Natural killer cell (primary cell): ENCODE measurements at regions not wholly inside any gene's neighbourhood (a gene's known extent, or its start where the extent isn't known, plus 50 kb on each side); places are given as distances from the start of the nearest gene placed in this dataset.

ENCODE experiments used
- ATAC-seq, 3 donors: fragments of 150-1000 bp in 2 of 3; fragments of 200-7000 bp in 1 of 3; cut with Tn5 transposase; 1 replicate in 1 of 3; 2 replicates in 2 of 3; pipeline ENCODE4 v1.10.0; 2021; ENCODE audit warnings: mild to moderate bottlenecking in 2 of 3, moderate library complexity in 2 of 3
- DNase-seq, 2 donors: peaks; one replicate each; pipeline versions ENCODE4 v3.0.0 to v3.0.0-alpha.2; 2013 to 2021; ENCODE audit warnings: mixed read lengths in 1 of 2
- H3K27ac ChIP-seq: one replicate; pipeline ENCODE4 v1.5.1; 2013; ENCODE audit warnings: mild to moderate bottlenecking, low read length
- H3K27me3 ChIP-seq: one replicate; pipeline ENCODE4 v1.6.1; 2013; ENCODE audit warnings: low read length; ENCODE audit not compliant: control insufficient read depth, insufficient read depth
- H3K36me3 ChIP-seq: one replicate; pipeline ENCODE4 v1.6.1; 2013; ENCODE audit warnings: low read length; ENCODE audit not compliant: control insufficient read depth, insufficient read depth
- H3K4me1 ChIP-seq: one replicate; pipeline ENCODE4 v1.6.1; 2013; ENCODE audit warnings: low read length; ENCODE audit not compliant: control insufficient read depth, insufficient read depth
- H3K4me3 ChIP-seq: one replicate; pipeline ENCODE4 v1.5.1; 2013; ENCODE audit warnings: low read length
- H3K9me3 ChIP-seq: one replicate; pipeline ENCODE4 v1.6.1; 2013; ENCODE audit warnings: low read length; ENCODE audit not compliant: control insufficient read depth, insufficient read depth
- H3K27ac Mint-ChIP-seq, 2 donors: one replicate each; pipeline ENCODE4 v1.8.0; 2022; ENCODE audit warnings: mild to moderate bottlenecking in 2 of 2, mixed read lengths in 2 of 2, moderate library complexity in 1 of 2
- H3K27me3 Mint-ChIP-seq, 2 donors: one replicate each; pipeline ENCODE4 v1.8.0; 2022; ENCODE audit warnings: low read depth in 2 of 2, mixed read lengths in 2 of 2
- H3K36me3 Mint-ChIP-seq: one replicate; pipeline ENCODE4 v1.8.0; 2022; ENCODE audit warnings: mixed read lengths
- H3K4me1 Mint-ChIP-seq, 2 donors: one replicate each; pipeline ENCODE4 v1.8.0; 2022; ENCODE audit warnings: mixed read lengths in 2 of 2
- H3K4me3 Mint-ChIP-seq: one replicate; pipeline ENCODE4 v1.8.0; 2022; ENCODE audit warnings: mild to moderate bottlenecking, moderate library complexity, mixed read lengths
- H3K9me3 Mint-ChIP-seq, 2 donors: one replicate each; pipeline ENCODE4 v1.8.0; 2022; ENCODE audit warnings: mixed read lengths in 2 of 2
- WGBS: methylation state at CpG from one replicate; pipeline ENCODE4 v1.1.7; 2013; ENCODE audit warnings: missing lambda C conversion rate; ENCODE audit not compliant: insufficient coverage; 5-methylcytosine and 5-hydroxymethylcytosine counted together
- intact Hi-C: fragments of 100-400 bp; cut with micrococcal nuclease; formaldehyde crosslinking; loops from one replicate; pipeline ENCODE4 v1.14.2; 2022
- TF ChIP-seq, protein P1 (sequence below): fragments of 200-600 bp; IDR thresholded peaks from one replicate; pipeline ENCODE4 v1.8.0; 2022; ENCODE audit warnings: antibody characterized with exemption

GRCh38 chr3:117074826-117075225 is 365.2 kb downstream of the TUSC7 start:
- H3K9me3 Mint-ChIP-seq, result peaks cover 0 to 4% of the 10 kb centered on the region in 2 donors
- Histone ChIP-seq H3K4me3 (no peak overlapping the region), H3K9me3 (no peaks in the 10 kb centered on the region), H3K36me3 (no peaks in the 10 kb centered on the region), H3K27ac (no peak overlapping the region), H3K27me3 (no peaks in the 10 kb centered on the region), H3K4me1 (no peaks in the 10 kb centered on the region)
- no peaks in the 10 kb centered on the region for H3K4me1 Mint-ChIP-seq
- intact Hi-C loops, result no loop called here
- no peaks in the 10 kb centered on the region for H3K36me3 Mint-ChIP-seq
- DNase-seq, result no peak
- no peak overlapping the region for H3K27ac Mint-ChIP-seq
- no peaks in the 10 kb centered on the region for H3K27me3 Mint-ChIP-seq
- no peak for ATAC-seq
- no peak overlapping the region for H3K4me3 Mint-ChIP-seq
- TF ChIP-seq, protein P1, sequence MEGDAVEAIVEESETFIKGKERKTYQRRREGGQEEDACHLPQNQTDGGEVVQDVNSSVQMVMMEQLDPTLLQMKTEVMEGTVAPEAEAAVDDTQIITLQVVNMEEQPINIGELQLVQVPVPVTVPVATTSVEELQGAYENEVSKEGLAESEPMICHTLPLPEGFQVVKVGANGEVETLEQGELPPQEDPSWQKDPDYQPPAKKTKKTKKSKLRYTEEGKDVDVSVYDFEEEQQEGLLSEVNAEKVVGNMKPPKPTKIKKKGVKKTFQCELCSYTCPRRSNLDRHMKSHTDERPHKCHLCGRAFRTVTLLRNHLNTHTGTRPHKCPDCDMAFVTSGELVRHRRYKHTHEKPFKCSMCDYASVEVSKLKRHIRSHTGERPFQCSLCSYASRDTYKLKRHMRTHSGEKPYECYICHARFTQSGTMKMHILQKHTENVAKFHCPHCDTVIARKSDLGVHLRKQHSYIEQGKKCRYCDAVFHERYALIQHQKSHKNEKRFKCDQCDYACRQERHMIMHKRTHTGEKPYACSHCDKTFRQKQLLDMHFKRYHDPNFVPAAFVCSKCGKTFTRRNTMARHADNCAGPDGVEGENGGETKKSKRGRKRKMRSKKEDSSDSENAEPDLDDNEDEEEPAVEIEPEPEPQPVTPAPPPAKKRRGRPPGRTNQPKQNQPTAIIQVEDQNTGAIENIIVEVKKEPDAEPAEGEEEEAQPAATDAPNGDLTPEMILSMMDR, result no peak
- WGBS, result 53% methylated on average over 2 of the region's 3 CpGs

- H3K4me1 ChIP-seq, result no peaks in the 10 kb centered on the region
- H3K4me3 ChIP-seq, result no peak overlapping the region
- H3K27me3 ChIP-seq, result no peaks in the 10 kb centered on the region
- intact Hi-C loops, result no loop called here
- ATAC-seq (no peak), DNase-seq (no peak)
- H3K27ac ChIP-seq, result no peak overlapping the region
- no peaks in the 10 kb centered on the region for H3K36me3 ChIP-seq
- Mint-ChIP-seq H3K4me3 (no peak overlapping the region), H3K27ac (no peak overlapping the region), H3K27me3 (no peaks in the 10 kb centered on the region), H3K36me3 (no peaks in the 10 kb centered on the region), H3K4me1 (peaks cover 0 to 5% of the 10 kb centered on the region in 2 donors), H3K9me3 (peaks cover 13 to 16% of the 10 kb centered on the region in 2 donors)
- TF ChIP-seq, protein P1, result no peak
- no peaks in the 10 kb centered on the region for H3K9me3 ChIP-seq
- 87% methylated on average over 4 of the region's 4 CpGs for WGBS
These were observed 370.4 kb downstream of the TUSC7 start for GRCh38 chr3:117079997-117080396.

GRCh38 chr3:117080872-117081271 is 371.3 kb downstream of the TUSC7 start:
- no peak overlapping the region for H3K27ac ChIP-seq
- no peaks in the 10 kb centered on the region for H3K36me3 ChIP-seq
- H3K4me3 ChIP-seq, result no peak overlapping the region
- H3K36me3 Mint-ChIP-seq, result no peaks in the 10 kb centered on the region
- no peak overlapping the region for H3K27ac Mint-ChIP-seq
- 75% methylated on average over 2 of the region's 2 CpGs for WGBS
- peaks cover 12 to 19% of the 10 kb centered on the region in 2 donors for H3K9me3 Mint-ChIP-seq
- TF ChIP-seq, protein P1, result no peak
- no peaks in the 10 kb centered on the region for H3K9me3 ChIP-seq
- no peaks in the 10 kb centered on the region for H3K4me1 ChIP-seq
- DNase-seq, result no peak
- no peak overlapping the region for H3K4me3 Mint-ChIP-seq
- peaks cover 0 to 5% of the 10 kb centered on the region in 2 donors for H3K4me1 Mint-ChIP-seq
- no peaks in the 10 kb centered on the region for H3K27me3 Mint-ChIP-seq
- intact Hi-C loops, result no loop called here
- H3K27me3 ChIP-seq, result no peaks in the 10 kb centered on the region
- ATAC-seq, result no peak

- H3K27ac Mint-ChIP-seq, result no peak overlapping the region
- H3K4me3 Mint-ChIP-seq, result no peak overlapping the region
- Histone ChIP-seq H3K36me3 (no peaks in the 10 kb centered on the region), H3K4me1 (no peaks in the 10 kb centered on the region), H3K9me3 (no peaks in the 10 kb centered on the region), H3K27ac (no peak overlapping the region), H3K27me3 (no peaks in the 10 kb centered on the region), H3K4me3 (no peak overlapping the region)
- WGBS, result 50% methylated on average over 2 of the region's 3 CpGs
- no peaks in the 10 kb centered on the region for H3K36me3 Mint-ChIP-seq
- intact Hi-C loops, result no loop called here
- ATAC-seq (no peak), DNase-seq (no peak)
- TF ChIP-seq, protein P1, result no peak
- H3K4me1 Mint-ChIP-seq, result peaks cover 0 to 5% of the 10 kb centered on the region in 2 donors
- H3K27me3 Mint-ChIP-seq, result no peaks in the 10 kb centered on the region
- H3K9me3 Mint-ChIP-seq, result peaks cover 11 to 26% of the 10 kb centered on the region in 2 donors
These were observed 374.7 kb downstream of the TUSC7 start for GRCh38 chr3:117084277-117084676.
